Stomach (tissue), 4 donors: ENCODE measurements at regions not wholly inside any gene's neighbourhood (a gene's known extent, or its start where the extent isn't known, plus 50 kb on each side); places are given as distances from the start of the nearest gene placed in this dataset.

ENCODE experiments used
- CTCF ChIP-seq, 7 experiments: fragments of 450-650 bp in 4 of 7; fragments of 200-600 bp in 3 of 7; sonication (generic) in 3 of 7; IDR thresholded peaks; one replicate each; pipeline ENCODE4 v1.5.1; 2016 to 2019; ENCODE audit warnings: antibody characterized with exemption in 7 of 7, control low read depth in 2 of 7, mild to moderate bottlenecking in 1 of 7
- EP300 ChIP-seq: sonication (generic); formaldehyde crosslinking; IDR thresholded peaks from one replicate; pipeline ENCODE4 v1.6.1; 2017; ENCODE audit warnings: antibody characterized with exemption

- TF ChIP-seq CTCF (IDR thresholded peaks at IDR 0.05) = no peak
- TF ChIP-seq EP300 = no peak
Measured at GRCh38 chr2:146413086-146413610, 1431.7 kb upstream of the ACVR2A start.
